Fibroblast of the aortic adventitia (primary cell): ENCODE measurements at regions not wholly inside any gene's neighbourhood (a gene's known extent, or its start where the extent isn't known, plus 50 kb on each side); places are given as distances from the start of the nearest gene placed in this dataset.

Experiments used
- DNase-seq: peaks from one replicate; pipeline ENCODE4 v3.0.0-alpha.2; 2010; ENCODE audit warnings: low read depth
- H3K4me3 ChIP-seq: 2 replicates; pipeline ENCODE4 v1.5.1; 2011; ENCODE audit warnings: low read depth, mild to moderate bottlenecking, control low read depth, low read length, moderate library complexity
- TF ChIP-seq, protein P1 (sequence below): IDR thresholded peaks from 2 replicates; pipeline ENCODE4 v1.5.1; 2011; ENCODE audit warnings: mild to moderate bottlenecking, low read length, control low read depth, inconsistent platforms; ENCODE audit not compliant: insufficient read depth

DNA sequence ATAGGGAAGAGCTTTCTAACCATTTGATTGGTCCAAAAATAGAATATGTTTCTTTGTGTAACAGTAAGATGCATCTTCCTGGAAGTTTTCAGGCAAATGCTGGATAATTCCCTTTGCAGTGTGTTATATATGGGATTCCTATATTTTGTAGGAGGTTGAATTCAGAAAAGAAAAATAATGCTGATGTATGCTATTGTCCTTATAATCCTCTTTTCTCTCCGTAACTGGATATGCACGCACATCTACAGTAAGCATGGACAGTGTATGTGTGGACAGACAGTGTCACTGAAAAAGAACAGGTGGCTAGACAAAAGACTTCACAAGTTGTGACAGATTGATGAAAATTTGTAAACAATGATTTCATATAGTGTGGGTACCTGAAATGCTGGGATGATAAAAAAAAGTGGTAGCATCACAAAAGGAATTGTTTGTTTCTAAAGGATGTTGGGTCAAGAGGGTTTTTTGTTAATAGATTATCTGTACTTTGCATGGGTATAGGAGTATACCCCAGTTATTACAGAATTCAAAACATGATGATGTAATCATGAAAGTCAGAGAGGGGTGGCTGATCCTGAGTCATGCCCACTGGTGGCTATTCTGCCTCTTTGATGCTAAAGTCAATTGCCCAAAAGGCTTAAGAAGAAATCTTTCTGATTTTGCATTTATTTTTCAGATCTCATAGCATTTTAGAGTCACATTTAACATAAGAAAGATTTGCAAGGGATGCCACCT, 160.7 kb upstream of the TMTC1 start:
- DNase-seq = no peak

DNA sequence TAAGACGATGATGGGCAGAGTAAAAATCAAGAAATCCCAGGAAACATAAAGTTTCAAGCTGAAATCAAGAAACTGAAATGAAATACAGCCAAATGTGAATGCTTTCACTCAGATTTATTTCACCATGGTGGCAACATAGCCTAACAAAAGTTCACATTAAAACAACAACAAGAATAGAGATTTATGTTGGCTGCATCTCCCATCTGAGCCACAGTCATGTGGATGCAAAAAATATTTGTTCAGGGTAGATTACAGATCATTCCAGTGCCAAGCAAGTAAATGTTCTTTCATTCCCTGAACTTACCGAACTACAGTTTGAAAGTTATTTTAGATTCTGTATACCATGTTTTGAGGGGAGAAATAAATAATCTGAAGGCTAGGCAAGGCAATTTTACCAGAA, 159.9 kb upstream of the TMTC1 start:
- H3K4me3 ChIP-seq = no peak overlapping the region
- TF ChIP-seq, protein P1, sequence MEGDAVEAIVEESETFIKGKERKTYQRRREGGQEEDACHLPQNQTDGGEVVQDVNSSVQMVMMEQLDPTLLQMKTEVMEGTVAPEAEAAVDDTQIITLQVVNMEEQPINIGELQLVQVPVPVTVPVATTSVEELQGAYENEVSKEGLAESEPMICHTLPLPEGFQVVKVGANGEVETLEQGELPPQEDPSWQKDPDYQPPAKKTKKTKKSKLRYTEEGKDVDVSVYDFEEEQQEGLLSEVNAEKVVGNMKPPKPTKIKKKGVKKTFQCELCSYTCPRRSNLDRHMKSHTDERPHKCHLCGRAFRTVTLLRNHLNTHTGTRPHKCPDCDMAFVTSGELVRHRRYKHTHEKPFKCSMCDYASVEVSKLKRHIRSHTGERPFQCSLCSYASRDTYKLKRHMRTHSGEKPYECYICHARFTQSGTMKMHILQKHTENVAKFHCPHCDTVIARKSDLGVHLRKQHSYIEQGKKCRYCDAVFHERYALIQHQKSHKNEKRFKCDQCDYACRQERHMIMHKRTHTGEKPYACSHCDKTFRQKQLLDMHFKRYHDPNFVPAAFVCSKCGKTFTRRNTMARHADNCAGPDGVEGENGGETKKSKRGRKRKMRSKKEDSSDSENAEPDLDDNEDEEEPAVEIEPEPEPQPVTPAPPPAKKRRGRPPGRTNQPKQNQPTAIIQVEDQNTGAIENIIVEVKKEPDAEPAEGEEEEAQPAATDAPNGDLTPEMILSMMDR = no peak
- peak; percentile 27 for DNase-seq

More for the DNA sequence above, 160.7 kb upstream of the TMTC1 start:
- TF ChIP-seq, protein P1 = no peak
- H3K4me3 ChIP-seq = no peak overlapping the region

DNA sequence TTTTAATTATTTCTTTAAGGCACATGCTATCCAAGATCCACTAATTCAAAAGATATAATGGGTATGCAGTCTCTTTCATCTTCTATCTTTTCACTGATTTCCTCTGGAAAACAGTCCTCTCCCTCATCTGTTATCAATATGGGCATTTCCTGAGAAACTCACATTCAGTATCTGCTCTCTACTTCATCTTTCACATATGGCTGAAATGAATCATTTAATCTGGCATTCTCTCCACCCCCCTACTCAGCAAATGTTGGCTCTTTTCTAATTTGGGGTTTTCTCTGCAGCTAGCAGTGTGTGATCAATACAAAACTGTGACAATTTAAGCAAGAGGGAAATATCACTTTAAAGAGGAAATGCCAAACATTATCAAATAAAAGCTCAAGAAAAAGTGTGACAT, 157.1 kb upstream of the TMTC1 start:
- DNase-seq = no peak
- no peak overlapping the region for H3K4me3 ChIP-seq
- TF ChIP-seq, protein P1 = no peak

DNA sequence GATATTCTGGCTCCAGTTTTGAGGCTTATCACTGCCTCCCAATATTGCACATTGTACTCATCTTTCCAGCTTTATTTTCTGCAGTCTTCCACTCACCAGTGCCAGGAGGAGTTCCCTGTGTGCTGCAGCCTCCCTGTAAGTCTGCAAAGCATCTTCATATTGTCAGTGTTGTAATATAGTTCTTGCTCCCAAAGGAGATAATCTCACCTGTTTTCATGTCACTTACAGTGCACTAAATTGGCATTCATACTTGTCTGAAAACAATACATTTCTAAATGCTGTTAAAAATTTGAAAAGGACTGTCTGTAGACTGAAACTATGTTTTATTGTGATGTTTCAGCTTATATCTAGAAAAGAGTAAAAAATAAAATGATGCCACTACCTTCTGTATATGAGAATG, 146.8 kb upstream of the TMTC1 start:
- TF ChIP-seq, protein P1 = no peak
- DNase-seq = no peak
- H3K4me3 ChIP-seq = no peak overlapping the region

DNA sequence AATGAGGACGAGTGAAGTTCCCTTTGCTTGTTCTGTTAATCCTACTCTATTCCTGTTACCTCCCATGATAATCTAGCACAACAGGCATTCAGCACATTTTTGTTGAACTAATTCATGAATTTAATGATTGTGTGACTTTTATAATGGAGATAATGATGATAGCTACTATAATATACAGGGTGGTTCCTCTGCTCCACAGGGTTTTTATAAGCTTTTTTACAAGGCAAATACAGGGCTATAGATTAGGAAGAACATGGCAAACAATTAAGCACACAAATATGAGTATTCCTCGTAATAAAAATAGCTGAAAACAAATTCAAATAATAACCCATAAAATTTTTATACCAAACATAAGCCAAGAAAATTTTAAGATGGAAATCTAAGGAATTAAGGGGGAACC, 145.6 kb upstream of the TMTC1 start:
- TF ChIP-seq, protein P1 = no peak
- H3K4me3 ChIP-seq = no peak overlapping the region
- no peak for DNase-seq

DNA sequence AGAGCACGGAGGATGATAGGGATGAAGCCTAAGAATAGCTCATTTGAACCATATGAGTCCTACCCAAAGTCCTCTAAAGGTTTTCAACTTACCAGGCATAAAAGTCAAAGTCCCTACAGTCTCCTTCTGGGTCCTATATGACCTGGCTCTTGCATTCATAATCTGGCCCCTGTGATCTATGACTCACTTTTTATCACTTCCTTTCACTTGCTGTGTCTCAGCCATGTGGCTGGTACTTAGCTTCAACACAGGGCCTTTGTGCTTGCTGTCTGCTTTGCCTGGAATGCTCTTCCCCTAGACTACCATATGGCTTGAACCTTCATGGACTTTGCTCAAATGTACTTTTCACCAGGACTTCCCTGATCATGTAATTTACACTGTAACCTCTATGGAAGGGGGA, 137.6 kb upstream of the TMTC1 start:
- TF ChIP-seq, protein P1 = no peak
- peak; percentile 25 for DNase-seq
- H3K4me3 ChIP-seq = no peak overlapping the region

DNA sequence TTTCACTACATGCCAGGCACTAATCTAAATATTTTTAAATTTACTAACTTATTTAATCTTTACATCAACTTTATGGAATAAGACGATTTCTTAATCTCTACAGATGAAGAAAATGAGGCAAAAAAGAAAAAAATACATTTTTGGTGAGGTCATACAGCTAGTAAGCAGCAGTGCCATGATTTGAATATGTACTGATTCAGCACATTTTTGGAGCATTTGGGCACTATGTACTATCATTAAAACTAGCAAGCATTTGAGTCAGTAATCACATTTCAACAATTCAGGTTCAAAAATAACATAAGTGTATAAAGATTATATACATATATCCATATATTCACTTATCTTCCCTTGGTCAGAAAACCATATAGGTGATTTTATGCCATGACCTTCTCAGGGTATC, 124.4 kb upstream of the TMTC1 start:
- DNase-seq = no peak
- TF ChIP-seq, protein P1 = no peak
- no peak overlapping the region for H3K4me3 ChIP-seq
